Neural cell (in vitro differentiated cells): ENCODE measurements at regions not wholly inside any gene's neighbourhood (a gene's known extent, or its start where the extent isn't known, plus 50 kb on each side); places are given as distances from the start of the nearest gene placed in this dataset.

ENCODE experiments used
- CTCF ChIP-seq: fragments of 450-650 bp; IDR thresholded peaks from 2 replicates; pipeline ENCODE4 v1.5.1; 2014; ENCODE audit warnings: antibody characterized with exemption, mild to moderate bottlenecking, moderate library complexity; ENCODE audit not compliant: poor library complexity, severe bottlenecking
- EZH2 ChIP-seq: fragments of 200-600, 300-800 bp; shearing (Covaris generic), sonication (generic); IDR thresholded peaks from 2 replicates; pipeline ENCODE4 v1.6.1; 2014; ENCODE audit warnings: antibody characterized with exemption, low read length, borderline replicate concordance, mild to moderate bottlenecking; ENCODE audit not compliant: insufficient read depth, poor library complexity, severe bottlenecking
- POLR2AphosphoS5 ChIP-seq: IDR thresholded peaks from 2 replicates; pipeline ENCODE4 v1.6.1; 2012
- REST ChIP-seq: IDR thresholded peaks from 2 replicates; pipeline ENCODE4 v1.6.1; 2012; ENCODE audit warnings: borderline replicate concordance
- TAF1 ChIP-seq: IDR thresholded peaks from 2 replicates; pipeline ENCODE4 v1.6.1; 2012; ENCODE audit warnings: low read depth

GRCh38 chr4:153153339-153153871, 50.8 kb upstream of the TRIM2 start:
- no peak for TF ChIP-seq CTCF
- peak; percentile 51 for TF ChIP-seq POLR2AphosphoS5
- TF ChIP-seq EZH2, result no peak
- peak; percentile 10 for TF ChIP-seq TAF1
- TF ChIP-seq REST, result peak; percentile 72
